ENCODE measurements at regions not wholly inside any gene's neighbourhood (a gene's known extent, or its start where the extent isn't known, plus 50 kb on each side); places are given as distances from the start of the nearest gene placed in this dataset.

DNA sequence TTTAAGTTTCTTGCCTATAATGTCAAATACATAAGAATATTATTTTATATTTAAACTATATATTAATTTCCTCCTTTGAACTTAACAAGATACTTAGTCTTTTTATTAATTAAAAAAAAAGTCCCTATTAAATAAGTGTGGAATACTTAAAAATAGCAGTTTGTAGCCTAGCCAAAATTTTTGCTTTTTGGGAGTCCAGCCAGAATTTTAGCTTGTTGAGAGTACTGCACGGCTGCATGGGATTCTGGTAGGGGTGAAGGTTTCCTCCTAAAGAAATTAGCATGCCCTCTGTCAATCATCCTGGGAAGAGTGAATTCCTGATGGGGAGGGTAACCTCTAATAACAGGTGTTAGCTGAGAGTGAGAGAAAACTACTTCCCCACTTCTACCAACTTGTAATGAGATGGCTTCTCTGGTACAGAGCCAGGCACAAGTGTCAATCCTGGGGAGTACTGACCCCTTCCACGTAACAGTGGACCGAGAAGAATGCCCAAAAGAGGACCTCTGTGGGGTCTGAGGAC is 195.7 kb downstream of the SPRY2 start:
- H3K4me1 ChIP-seq (ENCODE audit: control insufficient read depth in 1 of 2, insufficient read depth in 2 of 2, low read length in 2 of 2), result no peaks in the 10 kb centered on the region
- H3K27me3 ChIP-seq (ENCODE audit: insufficient read depth, low read length), result no peaks in the 10 kb centered on the region
- intact Hi-C loops (cut with micrococcal nuclease), result no loop called here
- no peaks in the 10 kb centered on the region for H3K9me2 ChIP-seq (ENCODE audit: insufficient read depth)
- H3K79me2 ChIP-seq (ENCODE audit: insufficient read depth, low read length), result no peaks in the 10 kb centered on the region
- H3K36me3 ChIP-seq (ENCODE audit: control insufficient read depth in 1 of 2, insufficient read depth in 2 of 2, low read length in 2 of 2), result no peaks in the 10 kb centered on the region
- RAD21 ChIA-PET (ENCODE audit: low non-redundant PET in 1 of 2, low total read pairs in 2 of 2, uncharacterized antibody in 2 of 2, unreplicated experiment in 2 of 2), result no interaction called here
- H3K4me2 ChIP-seq (ENCODE audit: low read length), result no peak overlapping the region
- no peak overlapping the region for H2AFZ ChIP-seq (ENCODE audit: low read depth, low read length, poor library complexity, severe bottlenecking)
- no peaks in the 10 kb centered on the region for H3K9me3 ChIP-seq (ENCODE audit: control insufficient read depth in 1 of 2, insufficient read depth in 1 of 2, low read depth in 1 of 2, low read length in 2 of 2)
- POLR2A ChIA-PET, result interaction anchor here (1.3 kb wide), 1 partner anchor 196 kb away, joined by 3 read pairs; the partner anchor contains the start of gene SPRY2
- H3K27ac ChIP-seq (ENCODE audit: low read depth, low read length), result no peak overlapping the region
- H3K4me3 ChIP-seq (replicated peaks in 1 of 2; ENCODE audit: low read depth in 1 of 2, low read length in 2 of 2), result no peak overlapping the region
- DNase-seq (ENCODE audit: low read depth, low spot score), result no peak
- CTCF ChIA-PET, result no interaction called here
- BruUV-seq (replicated peaks), result no TSS peak
- ATAC-seq, result no peak
- no peaks in the 10 kb centered on the region for H4K20me1 ChIP-seq (ENCODE audit: insufficient read depth)
- no peak for TF ChIP-seq RAD21 (IDR thresholded peaks at IDR 0.05; ENCODE audit: low read depth)
- H3K9ac ChIP-seq (ENCODE audit: low read length), result no peak overlapping the region

DNA sequence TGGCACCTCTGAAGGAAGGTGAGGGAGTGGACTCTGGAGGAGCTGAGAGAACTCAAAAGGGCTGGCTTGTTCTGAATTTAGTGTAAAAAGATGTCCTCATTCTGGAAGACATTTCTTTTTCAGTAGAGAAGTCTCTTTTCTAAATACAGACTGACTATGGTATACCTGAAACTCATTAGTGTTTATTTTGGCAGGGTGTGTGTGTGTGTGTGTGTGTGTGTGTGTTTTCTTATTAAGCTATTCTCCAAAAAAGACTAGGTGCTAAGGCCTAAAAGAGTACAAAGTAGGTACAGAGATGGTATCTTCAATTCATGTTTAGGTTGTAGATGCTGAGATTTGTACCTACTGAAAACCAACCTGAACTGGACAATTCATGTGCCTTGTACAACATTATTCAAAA is 196.4 kb downstream of the SPRY2 start:
- Histone ChIP-seq H3K79me2 (ENCODE audit: insufficient read depth, low read length) (no peaks in the 10 kb centered on the region), H3K4me1 (ENCODE audit: control insufficient read depth in 1 of 2, insufficient read depth in 2 of 2, low read length in 2 of 2) (no peaks in the 10 kb centered on the region), H3K9ac (ENCODE audit: low read length) (no peak overlapping the region), H3K4me2 (ENCODE audit: low read length) (no peak overlapping the region), H3K27ac (ENCODE audit: low read depth, low read length) (no peak overlapping the region), H3K9me3 (ENCODE audit: control insufficient read depth in 1 of 2, insufficient read depth in 1 of 2, low read depth in 1 of 2, low read length in 2 of 2) (no peaks in the 10 kb centered on the region), H2AFZ (ENCODE audit: low read depth, low read length, poor library complexity, severe bottlenecking) (no peak overlapping the region), H3K27me3 (ENCODE audit: insufficient read depth, low read length) (no peaks in the 10 kb centered on the region), H3K36me3 (ENCODE audit: control insufficient read depth in 1 of 2, insufficient read depth in 2 of 2, low read length in 2 of 2) (no peaks in the 10 kb centered on the region), H4K20me1 (ENCODE audit: insufficient read depth) (no peaks in the 10 kb centered on the region), H3K4me3 (replicated peaks in 1 of 2; ENCODE audit: low read depth in 1 of 2, low read length in 2 of 2) (no peak overlapping the region), H3K9me2 (ENCODE audit: insufficient read depth) (no peaks in the 10 kb centered on the region)
- ATAC-seq (no peak), DNase-seq (ENCODE audit: low read depth, low spot score) (no peak)
- POLR2A ChIA-PET, result interaction anchor here (1.3 kb wide), 1 partner anchor 197 kb away, joined by 3 read pairs; the partner anchor contains the start of gene SPRY2
- CTCF ChIA-PET, result no interaction called here
- no TSS peak for BruUV-seq (replicated peaks)
- intact Hi-C loops (cut with micrococcal nuclease), result no loop called here
- RAD21 ChIA-PET (ENCODE audit: low non-redundant PET in 1 of 2, low total read pairs in 2 of 2, uncharacterized antibody in 2 of 2, unreplicated experiment in 2 of 2), result no interaction called here
- TF ChIP-seq EGR1 (IDR thresholded peaks at IDR 0.05; ENCODE audit: low read depth) (no peak), EZH2phosphoT487 (IDR thresholded peaks at IDR 0.05; ENCODE audit: borderline replicate concordance) (no peak), FOSL1 (IDR thresholded peaks at IDR 0.05; ENCODE audit: low read depth) (no peak), SRF (IDR thresholded peaks at IDR 0.05; ENCODE audit: low read depth) (no peak), POLR2AphosphoS5 (IDR thresholded peaks at IDR 0.05; ENCODE audit: low read depth, low read length) (no peak), SIN3A (IDR thresholded peaks at IDR 0.05; ENCODE audit: low read depth) (no peak), RAD21 (IDR thresholded peaks at IDR 0.05; ENCODE audit: low read depth) (no peak), TCF7L2 (IDR thresholded peaks at IDR 0.05; ENCODE audit: borderline replicate concordance, extremely low read depth, insufficient read depth, insufficient read length) (no peak), SP1 (IDR thresholded peaks at IDR 0.05; ENCODE audit: low read depth) (no peak), CEBPB (IDR thresholded peaks at IDR 0.05; ENCODE audit: low read depth) (no peak), ZBTB33 (IDR thresholded peaks at IDR 0.05; ENCODE audit: extremely low read depth, insufficient replicate concordance, low read length) (no peak), POLR2A (IDR thresholded peaks at IDR 0.05; ENCODE audit: borderline replicate concordance, extremely low read depth, insufficient read depth, insufficient read length) (no peak), CBX3 (IDR thresholded peaks at IDR 0.05; ENCODE audit: low read depth) (no peak), JUND (IDR thresholded peaks at IDR 0.05) (no peak), ZNF274 (IDR thresholded peaks at IDR 0.05; ENCODE audit: low read depth, low read length) (no peak), ZFX (IDR thresholded peaks at IDR 0.05) (no peak)
- TF ChIP-seq, protein P1, sequence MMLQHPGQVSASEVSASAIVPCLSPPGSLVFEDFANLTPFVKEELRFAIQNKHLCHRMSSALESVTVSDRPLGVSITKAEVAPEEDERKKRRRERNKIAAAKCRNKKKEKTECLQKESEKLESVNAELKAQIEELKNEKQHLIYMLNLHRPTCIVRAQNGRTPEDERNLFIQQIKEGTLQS (IDR thresholded peaks at IDR 0.05), result no peak
- TF ChIP-seq, protein P2, sequence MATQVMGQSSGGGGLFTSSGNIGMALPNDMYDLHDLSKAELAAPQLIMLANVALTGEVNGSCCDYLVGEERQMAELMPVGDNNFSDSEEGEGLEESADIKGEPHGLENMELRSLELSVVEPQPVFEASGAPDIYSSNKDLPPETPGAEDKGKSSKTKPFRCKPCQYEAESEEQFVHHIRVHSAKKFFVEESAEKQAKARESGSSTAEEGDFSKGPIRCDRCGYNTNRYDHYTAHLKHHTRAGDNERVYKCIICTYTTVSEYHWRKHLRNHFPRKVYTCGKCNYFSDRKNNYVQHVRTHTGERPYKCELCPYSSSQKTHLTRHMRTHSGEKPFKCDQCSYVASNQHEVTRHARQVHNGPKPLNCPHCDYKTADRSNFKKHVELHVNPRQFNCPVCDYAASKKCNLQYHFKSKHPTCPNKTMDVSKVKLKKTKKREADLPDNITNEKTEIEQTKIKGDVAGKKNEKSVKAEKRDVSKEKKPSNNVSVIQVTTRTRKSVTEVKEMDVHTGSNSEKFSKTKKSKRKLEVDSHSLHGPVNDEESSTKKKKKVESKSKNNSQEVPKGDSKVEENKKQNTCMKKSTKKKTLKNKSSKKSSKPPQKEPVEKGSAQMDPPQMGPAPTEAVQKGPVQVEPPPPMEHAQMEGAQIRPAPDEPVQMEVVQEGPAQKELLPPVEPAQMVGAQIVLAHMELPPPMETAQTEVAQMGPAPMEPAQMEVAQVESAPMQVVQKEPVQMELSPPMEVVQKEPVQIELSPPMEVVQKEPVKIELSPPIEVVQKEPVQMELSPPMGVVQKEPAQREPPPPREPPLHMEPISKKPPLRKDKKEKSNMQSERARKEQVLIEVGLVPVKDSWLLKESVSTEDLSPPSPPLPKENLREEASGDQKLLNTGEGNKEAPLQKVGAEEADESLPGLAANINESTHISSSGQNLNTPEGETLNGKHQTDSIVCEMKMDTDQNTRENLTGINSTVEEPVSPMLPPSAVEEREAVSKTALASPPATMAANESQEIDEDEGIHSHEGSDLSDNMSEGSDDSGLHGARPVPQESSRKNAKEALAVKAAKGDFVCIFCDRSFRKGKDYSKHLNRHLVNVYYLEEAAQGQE (IDR thresholded peaks at IDR 0.05; ENCODE audit: low read depth), result no peak
